ENCODE measurements at regions not wholly inside any gene's neighbourhood (a gene's known extent, or its start where the extent isn't known, plus 50 kb on each side); places are given as distances from the start of the nearest gene placed in this dataset.

- TF ChIP-seq CTCF (IDR thresholded peaks at IDR 0.05 in 2 of 3, conservative IDR thresholded peaks at IDR 0.05 in 1 of 3; ENCODE audit: borderline replicate concordance in 1 of 3, insufficient read depth in 1 of 3, low read depth in 2 of 3, low read length in 2 of 3) (no peak), RAD21 (IDR thresholded peaks at IDR 0.05; ENCODE audit: low read depth) (no peak), POLR2AphosphoS5 (IDR thresholded peaks at IDR 0.05; ENCODE audit: low read depth, low read length) (no peak), REST (IDR thresholded peaks at IDR 0.05; ENCODE audit: low read depth) (no peak), POLR2A (IDR thresholded peaks at IDR 0.05; ENCODE audit: borderline replicate concordance, extremely low read depth, insufficient read depth, insufficient read length) (no peak), EZH2 (IDR thresholded peaks at IDR 0.05) (no peak), TCF7L2 (IDR thresholded peaks at IDR 0.05; ENCODE audit: borderline replicate concordance, extremely low read depth, insufficient read depth, insufficient read length) (no peak), SP1 (IDR thresholded peaks at IDR 0.05; ENCODE audit: low read depth) (no peak), JUND (IDR thresholded peaks at IDR 0.05) (no peak), EZH2phosphoT487 (IDR thresholded peaks at IDR 0.05; ENCODE audit: borderline replicate concordance) (no peak), ATF3 (IDR thresholded peaks at IDR 0.05) (no peak), ZBTB33 (IDR thresholded peaks at IDR 0.05; ENCODE audit: extremely low read depth, insufficient replicate concordance, low read length) (no peak), ELF1 (IDR thresholded peaks at IDR 0.05; ENCODE audit: borderline replicate concordance, low read depth) (no peak), CEBPB (IDR thresholded peaks at IDR 0.05; ENCODE audit: low read depth) (no peak)
These were observed 624.8 kb downstream of the CHSY3 start for GRCh38 chr5:130529111-130529510.

Data from HCT116 (cell line).